ENCODE measurements at regions not wholly inside any gene's neighbourhood (a gene's known extent, or its start where the extent isn't known, plus 50 kb on each side); places are given as distances from the start of the nearest gene placed in this dataset.
A peak's percentile ranks its signal among the peaks of the same experiment; 100 is the strongest.

DNA sequence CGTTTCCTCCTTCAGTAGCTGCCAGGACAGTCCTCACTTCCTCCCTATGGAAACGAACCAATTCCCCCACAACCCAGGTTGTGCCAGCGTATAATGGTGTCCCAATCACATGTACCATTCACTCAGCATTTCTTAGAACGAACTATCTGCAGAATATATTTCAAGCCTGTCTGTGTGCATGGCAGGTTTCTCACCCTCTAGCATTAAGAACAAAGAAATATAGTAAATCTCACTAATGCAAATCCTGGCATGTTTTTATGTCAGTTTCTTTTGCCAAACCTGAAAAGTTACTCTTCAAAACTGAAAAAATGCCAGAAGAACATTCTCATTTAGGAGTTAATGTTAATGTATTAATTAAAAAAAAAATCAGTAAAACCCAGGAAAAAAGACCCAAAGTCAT is 405.9 kb upstream of the KLF6 start:
- WGBS (ENCODE audit: insufficient coverage, insufficient read length): no CpG with 5 or more reads among the region's 4 CpGs
- H3K4me1 ChIP-seq (ENCODE audit: control insufficient read depth, insufficient read depth, low read length): no peaks in the 10 kb centered on the region
- no peak overlapping the region for H3K27ac ChIP-seq (ENCODE audit: low read length)
- H3K9me3 ChIP-seq (ENCODE audit: control insufficient read depth, insufficient read depth, low read length): no peaks in the 10 kb centered on the region
- H3K36me3 ChIP-seq (ENCODE audit: control insufficient read depth, insufficient read depth, low read length): no peaks in the 10 kb centered on the region
- no peak overlapping the region for H3K4me3 ChIP-seq (ENCODE audit: low read length)
- H3K27me3 ChIP-seq (ENCODE audit: control insufficient read depth, insufficient read depth, low read length): no peaks in the 10 kb centered on the region
- no peak for DNase-seq (ENCODE audit: low read depth, low spot score)

DNA sequence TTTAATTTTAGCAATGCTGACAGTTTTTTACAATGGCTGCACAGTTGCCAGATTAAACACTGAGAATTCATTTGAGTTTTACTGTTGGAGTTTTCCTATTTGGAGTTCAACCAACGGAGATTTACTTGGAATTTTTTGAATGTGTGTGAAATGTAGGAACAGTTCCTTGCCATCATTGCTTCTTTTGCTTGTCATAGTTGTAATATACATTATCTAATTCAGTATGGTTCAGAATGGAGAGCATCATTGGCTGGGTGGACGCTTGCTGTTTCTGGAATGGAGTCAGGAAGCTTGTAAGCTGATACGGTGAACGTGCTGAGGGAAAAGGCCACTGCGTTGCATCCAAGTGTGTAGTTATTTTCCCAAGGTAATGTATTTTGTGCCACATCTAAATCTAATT is 404.3 kb upstream of the KLF6 start:
- no peak overlapping the region for H3K27ac ChIP-seq (ENCODE audit: low read length)

DNA sequence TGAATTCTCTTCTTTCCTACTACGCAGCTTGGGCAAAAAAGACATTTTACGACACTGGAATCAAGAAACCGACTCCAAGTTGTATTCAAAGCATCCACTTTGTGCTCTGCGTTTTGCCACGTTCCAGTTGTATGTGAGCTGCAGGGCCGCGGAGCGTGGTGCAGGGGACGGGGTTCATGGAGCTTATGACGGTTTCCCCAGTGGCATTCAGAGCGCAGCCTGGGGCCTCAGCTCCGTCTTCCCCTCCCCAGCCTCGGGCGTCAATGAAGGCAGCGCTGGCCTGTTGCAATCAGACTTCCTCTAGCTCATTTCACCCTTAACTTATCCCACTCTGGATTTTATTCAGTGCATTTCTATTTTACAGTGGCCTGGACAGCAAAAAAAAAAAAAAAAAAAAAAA is 403.4 kb upstream of the KLF6 start:
- no peak overlapping the region for H3K4me3 ChIP-seq (ENCODE audit: low read length)
- no peaks in the 10 kb centered on the region for H3K4me1 ChIP-seq (ENCODE audit: control insufficient read depth, insufficient read depth, low read length)
- H3K27me3 ChIP-seq (ENCODE audit: control insufficient read depth, insufficient read depth, low read length): no peaks in the 10 kb centered on the region
- DNase-seq (ENCODE audit: low read depth, low spot score): no peak
- no peaks in the 10 kb centered on the region for H3K9me3 ChIP-seq (ENCODE audit: control insufficient read depth, insufficient read depth, low read length)
- no CpG with 5 or more reads among the region's 15 CpGs for WGBS (ENCODE audit: insufficient coverage, insufficient read length)
- no peaks in the 10 kb centered on the region for H3K36me3 ChIP-seq (ENCODE audit: control insufficient read depth, insufficient read depth, low read length)
- H3K27ac ChIP-seq (ENCODE audit: low read length): no peak overlapping the region

More for the DNA sequence above, 404.3 kb upstream of the KLF6 start:
- no peak overlapping the region for H3K4me3 ChIP-seq (ENCODE audit: low read length)
- no peaks in the 10 kb centered on the region for H3K36me3 ChIP-seq (ENCODE audit: control insufficient read depth, insufficient read depth, low read length)
- no peaks in the 10 kb centered on the region for H3K9me3 ChIP-seq (ENCODE audit: control insufficient read depth, insufficient read depth, low read length)
- DNase-seq (ENCODE audit: low read depth, low spot score): no peak
- H3K27me3 ChIP-seq (ENCODE audit: control insufficient read depth, insufficient read depth, low read length): no peaks in the 10 kb centered on the region
- H3K4me1 ChIP-seq (ENCODE audit: control insufficient read depth, insufficient read depth, low read length): no peaks in the 10 kb centered on the region
- no CpG with 5 or more reads among the region's 5 CpGs for WGBS (ENCODE audit: insufficient coverage, insufficient read length)

DNA sequence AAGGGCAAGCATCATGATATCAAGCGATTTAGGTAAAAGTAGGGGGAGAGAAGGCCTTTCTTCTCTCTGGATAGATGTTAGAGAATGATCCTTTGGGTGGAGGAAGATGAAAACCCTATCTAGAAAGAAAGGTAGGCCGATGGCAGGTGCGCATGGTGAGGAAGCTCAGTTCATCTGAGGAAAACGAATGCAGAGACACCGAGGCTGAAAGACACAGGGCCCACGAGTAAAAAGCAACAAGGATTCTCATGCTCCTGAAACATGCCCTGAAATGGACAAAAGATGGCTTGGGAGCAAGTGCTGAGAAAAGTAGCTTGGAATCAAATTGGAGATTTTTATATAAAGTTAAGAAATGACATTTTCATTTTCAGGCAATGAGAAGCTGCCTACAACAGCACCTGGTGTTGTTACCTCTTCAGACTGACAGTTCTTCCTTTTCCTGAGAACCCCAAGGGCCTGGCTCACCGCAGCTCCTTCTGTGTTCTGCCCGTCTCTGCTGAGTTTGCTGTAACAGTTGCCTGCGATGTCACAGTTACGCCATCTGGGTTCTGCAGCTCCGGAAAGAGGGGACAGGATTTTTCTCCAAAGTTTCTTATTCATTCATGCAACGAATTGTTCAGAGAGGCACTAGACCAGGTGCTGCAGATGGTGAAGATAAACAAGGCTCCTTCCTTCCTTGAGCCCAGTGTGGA is 402.0 kb upstream of the KLF6 start:
- no peaks in the 10 kb centered on the region for H3K27me3 ChIP-seq (ENCODE audit: control insufficient read depth, insufficient read depth, low read length)
- H3K9me3 ChIP-seq (ENCODE audit: control insufficient read depth, insufficient read depth, low read length): no peaks in the 10 kb centered on the region
- H3K27ac ChIP-seq (ENCODE audit: low read length): no peak overlapping the region
- no peaks in the 10 kb centered on the region for H3K36me3 ChIP-seq (ENCODE audit: control insufficient read depth, insufficient read depth, low read length)
- H3K4me1 ChIP-seq (ENCODE audit: control insufficient read depth, insufficient read depth, low read length): no peaks in the 10 kb centered on the region
- DNase-seq (ENCODE audit: low read depth, low spot score): no peak
- no CpG with 5 or more reads among the region's 12 CpGs for WGBS (ENCODE audit: insufficient coverage, insufficient read length)
- no peak overlapping the region for H3K4me3 ChIP-seq (ENCODE audit: low read length)

DNA sequence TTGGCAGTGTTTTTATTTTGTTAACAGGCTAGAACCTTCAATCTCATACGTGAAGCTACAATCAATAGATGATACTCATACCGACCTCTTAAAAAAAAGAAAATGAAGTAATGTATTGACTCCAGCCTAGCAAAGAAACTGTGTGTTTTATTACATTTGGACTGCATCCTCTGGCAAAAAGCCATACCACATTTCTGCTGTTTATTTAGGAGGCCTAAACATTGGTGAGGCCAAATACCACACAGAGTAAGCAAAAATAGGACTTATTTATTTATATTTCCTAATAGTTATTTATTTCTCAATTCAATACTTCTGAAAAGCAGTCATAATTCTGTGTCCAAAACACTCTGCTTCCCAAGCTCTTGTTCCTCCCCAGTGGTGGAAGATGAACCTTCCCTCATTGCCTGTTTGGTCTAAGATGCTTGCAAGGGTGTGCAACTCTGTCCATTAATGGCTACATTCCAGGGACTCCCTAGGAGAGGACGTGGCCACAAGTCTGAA is 398.8 kb upstream of the KLF6 start:
- Histone ChIP-seq H3K27me3 (ENCODE audit: control insufficient read depth, insufficient read depth, low read length) (no peaks in the 10 kb centered on the region), H3K4me1 (ENCODE audit: control insufficient read depth, insufficient read depth, low read length) (no peaks in the 10 kb centered on the region)

DNA sequence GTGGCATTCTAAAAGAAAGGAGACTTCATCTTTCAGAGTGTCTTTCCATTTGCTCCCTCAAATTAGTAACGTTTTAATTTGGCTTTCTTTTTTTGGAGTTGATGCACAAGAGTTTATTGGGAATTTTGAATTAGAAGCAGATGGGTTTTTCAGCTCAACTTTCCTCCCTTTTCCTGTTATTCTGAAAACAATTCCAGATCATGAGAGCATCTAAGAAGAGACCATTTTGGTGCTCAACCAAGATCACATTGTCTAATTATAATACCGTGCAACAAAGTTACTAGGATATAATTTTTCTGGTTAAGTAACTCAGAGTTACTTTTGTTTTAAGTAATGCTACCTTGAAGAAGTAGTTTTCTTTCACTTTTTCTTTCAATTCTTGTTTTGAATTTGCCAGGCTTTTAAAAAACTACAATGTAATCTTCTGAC is 396.6 kb upstream of the KLF6 start:
- Histone ChIP-seq H3K9me3 (ENCODE audit: control insufficient read depth, insufficient read depth, low read length) (no peaks in the 10 kb centered on the region), H3K4me3 (ENCODE audit: low read length) (no peak overlapping the region), H3K27ac (ENCODE audit: low read length) (no peak overlapping the region), H3K4me1 (ENCODE audit: control insufficient read depth, insufficient read depth, low read length) (no peaks in the 10 kb centered on the region), H3K27me3 (ENCODE audit: control insufficient read depth, insufficient read depth, low read length) (no peaks in the 10 kb centered on the region), H3K36me3 (ENCODE audit: control insufficient read depth, insufficient read depth, low read length) (no peaks in the 10 kb centered on the region)
- WGBS (ENCODE audit: insufficient coverage, insufficient read length): no CpG with 5 or more reads among the region's 2 CpGs
- no peak for DNase-seq (ENCODE audit: low read depth, low spot score)

More for the DNA sequence above, 398.8 kb upstream of the KLF6 start:
- Histone ChIP-seq H3K4me3 (ENCODE audit: low read length) (no peak overlapping the region), H3K36me3 (ENCODE audit: control insufficient read depth, insufficient read depth, low read length) (no peaks in the 10 kb centered on the region), H3K27ac (ENCODE audit: low read length) (no peak overlapping the region), H3K9me3 (ENCODE audit: control insufficient read depth, insufficient read depth, low read length) (no peaks in the 10 kb centered on the region)
- no CpG with 5 or more reads among the region's 3 CpGs for WGBS (ENCODE audit: insufficient coverage, insufficient read length)
- no peak for DNase-seq (ENCODE audit: low read depth, low spot score)

DNA sequence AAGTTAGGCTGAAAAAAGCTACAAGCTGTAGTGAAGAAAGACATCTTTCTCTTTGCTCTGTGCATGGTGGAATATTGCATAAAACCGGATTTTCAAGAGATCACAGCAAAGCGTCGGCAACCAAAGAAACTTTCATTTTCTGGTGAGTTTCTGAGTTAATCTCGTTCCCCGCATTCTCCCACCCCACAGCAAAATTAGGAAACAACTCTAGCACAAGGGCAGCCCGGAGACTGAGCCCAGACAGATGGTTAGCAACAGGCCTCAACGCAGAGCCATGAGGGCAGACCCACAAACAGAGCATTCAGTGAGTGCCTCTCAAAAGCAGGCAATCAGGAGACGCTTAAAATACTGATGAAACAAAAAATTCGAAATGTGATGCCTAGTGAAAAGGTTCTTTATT is 396.1 kb upstream of the KLF6 start:
- H3K36me3 ChIP-seq (ENCODE audit: control insufficient read depth, insufficient read depth, low read length): no peaks in the 10 kb centered on the region
- H3K9me3 ChIP-seq (ENCODE audit: control insufficient read depth, insufficient read depth, low read length): no peaks in the 10 kb centered on the region
- DNase-seq (ENCODE audit: low read depth, low spot score): no peak
- H3K4me1 ChIP-seq (ENCODE audit: control insufficient read depth, insufficient read depth, low read length): no peaks in the 10 kb centered on the region
- no CpG with 5 or more reads among the region's 9 CpGs for WGBS (ENCODE audit: insufficient coverage, insufficient read length)
- H3K4me3 ChIP-seq (ENCODE audit: low read length): no peak overlapping the region
- no peak overlapping the region for H3K27ac ChIP-seq (ENCODE audit: low read length)
- no peaks in the 10 kb centered on the region for H3K27me3 ChIP-seq (ENCODE audit: control insufficient read depth, insufficient read depth, low read length)

DNA sequence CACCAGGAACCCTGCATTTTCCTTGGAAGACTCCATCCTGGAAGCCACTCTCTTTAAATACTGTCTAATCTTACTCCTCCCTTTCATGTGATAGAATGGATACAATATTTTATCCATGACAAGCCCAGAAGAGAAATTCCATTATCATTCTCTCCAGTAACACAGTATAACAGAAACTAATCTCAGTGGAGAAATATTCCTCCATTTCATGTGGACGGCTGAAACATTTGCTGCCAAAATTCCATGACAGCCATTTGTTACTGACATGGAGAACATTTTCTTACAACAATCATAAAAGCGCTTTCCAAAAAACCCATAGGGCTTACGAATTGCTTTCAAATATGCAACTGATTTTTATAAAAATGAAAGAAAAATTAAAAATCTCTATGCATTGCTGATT is 392.8 kb upstream of the KLF6 start:
- H3K36me3 ChIP-seq (ENCODE audit: control insufficient read depth, insufficient read depth, low read length): no peaks in the 10 kb centered on the region
- no peak for DNase-seq (ENCODE audit: low read depth, low spot score)
- no peaks in the 10 kb centered on the region for H3K27me3 ChIP-seq (ENCODE audit: control insufficient read depth, insufficient read depth, low read length)
- H3K27ac ChIP-seq (ENCODE audit: low read length): no peak overlapping the region
- no peak overlapping the region for H3K4me3 ChIP-seq (ENCODE audit: low read length)
- no peaks in the 10 kb centered on the region for H3K9me3 ChIP-seq (ENCODE audit: control insufficient read depth, insufficient read depth, low read length)
- H3K4me1 ChIP-seq (ENCODE audit: control insufficient read depth, insufficient read depth, low read length): no peaks in the 10 kb centered on the region
- no CpG with 5 or more reads among the region's 3 CpGs for WGBS (ENCODE audit: insufficient coverage, insufficient read length)

DNA sequence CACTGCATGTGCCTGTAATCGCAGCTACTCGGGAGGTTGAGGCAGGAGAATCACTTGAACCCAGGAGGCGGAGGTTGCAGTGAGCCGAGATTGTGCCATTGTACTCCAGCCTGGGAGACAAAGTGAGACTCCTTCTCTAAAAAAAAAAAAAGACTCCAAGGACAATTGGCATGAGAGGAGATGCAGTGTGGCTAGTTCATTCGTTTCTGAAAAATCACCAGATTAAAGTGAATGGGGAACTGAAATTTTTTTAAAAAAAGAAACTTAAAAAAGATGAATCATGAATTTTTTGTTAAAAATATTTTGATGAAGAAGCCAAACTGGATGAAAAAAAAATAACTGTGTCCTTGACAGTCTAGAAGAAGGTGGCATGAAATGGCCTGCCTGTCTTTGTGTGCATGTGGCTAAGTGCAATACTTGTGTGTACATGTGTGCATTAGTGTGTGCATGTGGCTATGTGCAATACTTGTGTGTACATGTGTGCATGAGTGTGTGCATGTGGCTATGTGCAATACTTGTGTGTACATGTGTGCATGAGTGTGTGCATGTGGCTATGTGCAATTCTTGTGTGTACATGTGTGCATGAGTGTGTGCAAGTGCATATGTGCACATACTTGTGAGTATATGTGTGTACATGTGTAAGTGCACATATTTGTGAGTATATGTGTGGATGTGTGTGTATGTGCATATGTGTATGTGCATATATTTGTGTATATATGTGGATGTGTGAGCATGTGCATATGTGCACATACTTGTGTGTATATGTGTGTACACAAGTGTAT is 391.7 kb upstream of the KLF6 start:
- H3K27ac ChIP-seq (ENCODE audit: low read length): no peak overlapping the region
- WGBS (ENCODE audit: insufficient coverage, insufficient read length): no CpG with 5 or more reads among the region's 5 CpGs
- H3K27me3 ChIP-seq (ENCODE audit: control insufficient read depth, insufficient read depth, low read length): no peaks in the 10 kb centered on the region
- no peaks in the 10 kb centered on the region for H3K9me3 ChIP-seq (ENCODE audit: control insufficient read depth, insufficient read depth, low read length)
- DNase-seq (ENCODE audit: low read depth, low spot score): no peak
- H3K4me3 ChIP-seq (ENCODE audit: low read length): no peak overlapping the region
- no peaks in the 10 kb centered on the region for H3K4me1 ChIP-seq (ENCODE audit: control insufficient read depth, insufficient read depth, low read length)
- no peaks in the 10 kb centered on the region for H3K36me3 ChIP-seq (ENCODE audit: control insufficient read depth, insufficient read depth, low read length)

DNA sequence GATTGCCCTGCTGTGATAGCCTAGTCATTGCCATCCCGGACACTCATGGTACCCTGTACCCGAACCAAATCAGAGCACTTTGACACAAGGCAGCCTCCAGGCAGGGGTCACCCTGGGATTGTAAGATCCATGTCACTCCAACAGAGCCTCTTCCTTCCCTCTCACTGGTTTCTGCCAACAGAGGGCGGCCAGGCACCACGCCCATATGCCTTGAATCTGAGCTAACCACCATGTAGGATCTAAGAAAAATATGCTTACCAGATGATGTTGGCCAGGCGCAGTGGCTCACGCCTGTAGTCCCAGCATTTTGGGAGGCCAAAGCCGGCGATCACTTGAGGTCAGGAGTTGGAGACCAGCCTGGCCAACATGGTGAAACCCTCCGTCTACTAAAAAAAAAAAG is 389.2 kb upstream of the KLF6 start:
- H3K4me1 ChIP-seq (ENCODE audit: control insufficient read depth, insufficient read depth, low read length): no peaks in the 10 kb centered on the region
- H3K9me3 ChIP-seq (ENCODE audit: control insufficient read depth, insufficient read depth, low read length): no peaks in the 10 kb centered on the region
- H3K27me3 ChIP-seq (ENCODE audit: control insufficient read depth, insufficient read depth, low read length): no peaks in the 10 kb centered on the region
- no peaks in the 10 kb centered on the region for H3K36me3 ChIP-seq (ENCODE audit: control insufficient read depth, insufficient read depth, low read length)
- H3K27ac ChIP-seq (ENCODE audit: low read length): no peak overlapping the region
- whole genome bisulfite sequencing (ENCODE audit: insufficient coverage, insufficient read length): no CpG with 5 or more reads among the region's 9 CpGs
- no peak overlapping the region for H3K4me3 ChIP-seq (ENCODE audit: low read length)
- peak; percentile 25 for DNase-seq (ENCODE audit: low read depth, low spot score)
